Ascending aorta (tissue), 2 donors: ENCODE measurements at regions not wholly inside any gene's neighbourhood (a gene's known extent, or its start where the extent isn't known, plus 50 kb on each side); places are given as distances from the start of the nearest gene placed in this dataset.

ENCODE experiments used
- DNase-seq, 2 donors: peaks; one replicate each; pipeline ENCODE4 v3.0.0-alpha.2; 2019; ENCODE audit warnings: low spot score in 2 of 2
- H3K27ac ChIP-seq, 2 donors: fragments of 200-600 bp; sonication (generic); one replicate each; pipeline ENCODE4 v1.5.1; 2016 to 2017; ENCODE audit warnings: mild to moderate bottlenecking in 1 of 2
- H3K27me3 ChIP-seq: fragments of 200-600 bp; sonication (generic); one replicate; pipeline ENCODE4 v1.5.1; 2017
- H3K36me3 ChIP-seq, 2 donors: fragments of 200-600 bp; sonication (generic); one replicate each; pipeline ENCODE4 v1.5.1; 2016
- H3K4me1 ChIP-seq, 2 donors: fragments of 200-600 bp; sonication (generic); one replicate each; pipeline ENCODE4 v1.5.1; 2016 to 2017; ENCODE audit warnings: mild to moderate bottlenecking in 1 of 2
- H3K4me3 ChIP-seq, 2 donors: fragments of 200-600 bp; sonication (generic); one replicate each; pipeline ENCODE4 v1.5.1; 2016 to 2017; ENCODE audit warnings: mild to moderate bottlenecking in 1 of 2
- H3K9me3 ChIP-seq, 2 donors: fragments of 200-600 bp; sonication (generic); one replicate each; pipeline ENCODE4 v1.5.1; 2016
- intact Hi-C: fragments of 100-400 bp; cut with DNase I; formaldehyde crosslinking; loops from one replicate; pipeline ENCODE4 v1.15.1; 2023
- TF ChIP-seq, protein P1 (sequence below), 3 experiments: fragments of 200-600 bp in 2 of 3; fragments of 450-650 bp in 1 of 3; sonication (generic) in 2 of 3; IDR thresholded peaks; one replicate each; pipeline ENCODE4 v1.5.1; 2016 to 2019; ENCODE audit warnings: antibody characterized with exemption in 3 of 3, mild to moderate bottlenecking in 1 of 3, moderate library complexity in 1 of 3

DNA sequence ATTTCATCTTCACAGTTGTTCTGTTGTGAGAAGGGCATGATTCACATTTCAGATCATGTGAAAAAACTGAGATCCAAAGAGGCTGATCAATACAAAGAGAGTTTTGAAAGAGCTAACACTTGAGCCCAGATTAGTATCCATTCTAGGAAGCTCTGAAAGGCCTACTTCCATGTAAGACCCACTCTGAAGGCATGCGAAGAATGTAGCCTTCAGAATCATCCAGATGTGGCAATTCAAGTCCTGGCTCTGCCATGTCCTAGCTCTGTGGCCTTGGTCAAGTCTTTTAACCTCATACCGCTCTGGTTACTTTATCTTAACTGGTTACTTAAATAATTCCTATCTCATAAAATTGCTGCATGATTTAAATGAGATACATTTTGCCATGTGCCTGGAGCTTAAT, 111.1 kb downstream of the FZD1 start:
- intact Hi-C loops, result no loop called here
- Histone ChIP-seq H3K4me1 (no peaks in the 10 kb centered on the region), H3K36me3 (no peaks in the 10 kb centered on the region), H3K27me3 (no peaks in the 10 kb centered on the region), H3K27ac (no peak overlapping the region), H3K9me3 (no peaks in the 10 kb centered on the region), H3K4me3 (no peak overlapping the region)
- DNase-seq, result no peak
- TF ChIP-seq, protein P1, sequence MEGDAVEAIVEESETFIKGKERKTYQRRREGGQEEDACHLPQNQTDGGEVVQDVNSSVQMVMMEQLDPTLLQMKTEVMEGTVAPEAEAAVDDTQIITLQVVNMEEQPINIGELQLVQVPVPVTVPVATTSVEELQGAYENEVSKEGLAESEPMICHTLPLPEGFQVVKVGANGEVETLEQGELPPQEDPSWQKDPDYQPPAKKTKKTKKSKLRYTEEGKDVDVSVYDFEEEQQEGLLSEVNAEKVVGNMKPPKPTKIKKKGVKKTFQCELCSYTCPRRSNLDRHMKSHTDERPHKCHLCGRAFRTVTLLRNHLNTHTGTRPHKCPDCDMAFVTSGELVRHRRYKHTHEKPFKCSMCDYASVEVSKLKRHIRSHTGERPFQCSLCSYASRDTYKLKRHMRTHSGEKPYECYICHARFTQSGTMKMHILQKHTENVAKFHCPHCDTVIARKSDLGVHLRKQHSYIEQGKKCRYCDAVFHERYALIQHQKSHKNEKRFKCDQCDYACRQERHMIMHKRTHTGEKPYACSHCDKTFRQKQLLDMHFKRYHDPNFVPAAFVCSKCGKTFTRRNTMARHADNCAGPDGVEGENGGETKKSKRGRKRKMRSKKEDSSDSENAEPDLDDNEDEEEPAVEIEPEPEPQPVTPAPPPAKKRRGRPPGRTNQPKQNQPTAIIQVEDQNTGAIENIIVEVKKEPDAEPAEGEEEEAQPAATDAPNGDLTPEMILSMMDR (IDR thresholded peaks at IDR 0.05), result no peak

DNA sequence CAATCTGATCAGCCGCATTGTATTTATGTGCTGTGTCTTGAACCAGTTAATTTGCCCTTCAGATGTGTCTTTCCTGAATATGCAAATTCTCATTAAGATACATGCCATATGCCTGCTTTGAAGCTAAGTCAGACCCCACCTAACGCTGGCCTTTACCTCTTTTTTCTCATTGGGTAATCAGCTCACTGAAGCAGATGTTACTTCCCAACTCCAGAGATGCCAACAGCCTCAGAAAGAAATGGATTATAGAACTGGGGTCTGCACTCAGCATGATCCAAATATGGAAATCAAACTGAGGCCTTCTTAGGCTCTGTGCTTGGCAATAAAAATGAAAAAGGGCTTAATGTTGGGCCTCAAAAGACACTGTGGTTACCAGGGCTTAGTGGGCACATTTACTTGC, 113.9 kb downstream of the FZD1 start:
- no peaks in the 10 kb centered on the region for H3K9me3 ChIP-seq
- H3K27me3 ChIP-seq, result no peaks in the 10 kb centered on the region
- no peak overlapping the region for H3K4me3 ChIP-seq
- TF ChIP-seq, protein P1 (IDR thresholded peaks at IDR 0.05), result no peak
- H3K27ac ChIP-seq, result no peak overlapping the region
- H3K36me3 ChIP-seq, result no peaks in the 10 kb centered on the region
- no peak for DNase-seq
- intact Hi-C loops, result no loop called here
- no peaks in the 10 kb centered on the region for H3K4me1 ChIP-seq

DNA sequence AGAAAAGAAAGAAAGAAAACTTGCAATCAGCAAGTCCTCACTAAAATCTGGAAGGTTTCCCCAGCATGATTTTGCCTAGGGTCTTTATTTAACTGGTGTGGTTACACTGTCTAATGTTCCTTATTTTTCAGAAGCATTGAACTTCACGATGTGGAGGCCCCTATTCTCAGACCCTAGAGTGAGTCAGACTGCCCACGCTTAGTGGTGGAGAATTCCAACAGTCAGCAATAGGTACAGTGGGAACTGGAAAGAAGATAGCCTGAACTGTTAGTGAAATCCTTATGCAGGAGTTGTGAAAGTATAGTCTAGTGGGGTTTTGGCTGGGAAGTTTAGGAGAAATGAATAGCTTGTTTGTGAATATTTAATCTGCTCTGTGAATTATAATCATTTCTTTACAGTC, 115.0 kb downstream of the FZD1 start:
- intact Hi-C loops, result no loop called here
- no peaks in the 10 kb centered on the region for H3K4me1 ChIP-seq
- TF ChIP-seq, protein P1 (IDR thresholded peaks at IDR 0.05), result no peak
- H3K9me3 ChIP-seq, result no peaks in the 10 kb centered on the region
- H3K4me3 ChIP-seq, result no peak overlapping the region
- DNase-seq, result no peak
- H3K36me3 ChIP-seq, result no peaks in the 10 kb centered on the region
- no peaks in the 10 kb centered on the region for H3K27me3 ChIP-seq
- H3K27ac ChIP-seq, result no peak overlapping the region

DNA sequence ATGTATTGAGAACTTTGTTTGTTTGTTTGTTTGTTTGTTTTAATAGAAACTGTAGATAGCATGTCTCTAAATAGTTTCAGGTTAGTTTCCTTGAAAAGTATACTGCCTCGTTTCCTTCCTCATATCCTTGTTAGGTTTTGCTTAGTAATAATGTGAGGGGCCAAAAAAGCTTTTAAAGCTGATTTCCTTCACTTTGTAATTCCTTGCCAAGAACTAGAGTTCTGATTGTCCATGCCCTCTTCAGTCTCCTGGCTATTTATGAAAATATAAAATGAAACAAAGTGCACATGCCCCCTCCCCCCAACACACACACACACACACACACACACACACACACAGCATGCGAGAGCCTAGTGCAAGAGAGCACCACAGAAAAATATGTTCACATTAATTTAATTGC, 115.8 kb downstream of the FZD1 start:
- Histone ChIP-seq H3K27me3 (no peaks in the 10 kb centered on the region), H3K27ac (no peak overlapping the region), H3K4me1 (no peaks in the 10 kb centered on the region), H3K36me3 (no peaks in the 10 kb centered on the region), H3K4me3 (no peak overlapping the region), H3K9me3 (no peaks in the 10 kb centered on the region)
- TF ChIP-seq, protein P1 (IDR thresholded peaks at IDR 0.05), result no peak
- DNase-seq, result no peak
- intact Hi-C loops, result no loop called here

DNA sequence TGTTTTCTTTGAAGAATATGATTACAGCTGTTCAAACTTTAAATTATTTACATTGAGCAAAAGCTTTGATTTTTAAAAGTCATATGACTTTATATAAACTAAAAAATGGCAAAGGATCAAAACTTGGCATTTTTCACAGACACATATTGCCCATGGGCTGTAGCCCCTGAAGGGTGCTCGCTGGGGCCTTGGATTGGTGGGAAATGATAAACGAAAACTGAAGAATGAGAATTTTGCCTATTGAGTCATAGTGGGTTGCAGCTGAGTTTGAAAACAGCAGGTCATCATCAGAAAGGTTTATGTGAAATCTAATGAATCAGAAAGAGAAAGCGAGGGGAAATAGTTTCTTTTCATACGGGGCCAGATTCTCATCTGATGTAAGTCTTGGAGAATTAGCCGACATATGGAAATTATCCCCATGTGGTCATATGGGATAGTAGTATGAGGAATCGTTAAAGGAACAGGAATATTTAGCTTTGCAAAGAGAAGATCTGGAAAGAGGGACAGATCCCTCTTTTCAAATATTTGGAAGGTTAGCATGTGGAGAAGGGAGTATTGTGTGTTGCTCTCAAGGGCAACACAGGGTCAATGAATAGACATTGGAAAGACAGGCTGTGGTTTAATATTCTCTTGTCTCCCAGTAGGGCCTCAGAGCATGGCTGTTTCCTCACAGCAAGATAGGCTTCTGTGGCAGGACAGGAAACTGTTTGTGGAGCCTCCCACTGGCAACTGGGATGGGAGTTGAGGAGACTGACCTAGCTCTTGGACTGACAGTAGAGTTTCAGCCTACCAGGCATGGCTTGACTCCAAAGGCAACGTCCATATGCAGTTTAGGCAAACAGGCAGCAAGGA, 119.0 kb downstream of the FZD1 start:
- Histone ChIP-seq H3K9me3 (no peaks in the 10 kb centered on the region), H3K27ac (no peak overlapping the region), H3K4me1 (no peaks in the 10 kb centered on the region), H3K27me3 (no peaks in the 10 kb centered on the region), H3K4me3 (no peak overlapping the region), H3K36me3 (no peaks in the 10 kb centered on the region)
- no peak for DNase-seq
- intact Hi-C loops, result no loop called here
- TF ChIP-seq, protein P1 (IDR thresholded peaks at IDR 0.05), result no peak
